ENCODE measurements at regions not wholly inside any gene's neighbourhood (a gene's known extent, or its start where the extent isn't known, plus 50 kb on each side); places are given as distances from the start of the nearest gene placed in this dataset.

- TF ChIP-seq CEBPB (IDR thresholded peaks at IDR 0.05; ENCODE audit: low read depth, low read length) (no peak), CHD7 (IDR thresholded peaks at IDR 0.05; ENCODE audit: insufficient replicate concordance, low read length) (no peak), HDAC2 (IDR thresholded peaks at IDR 0.05; ENCODE audit: borderline replicate concordance in 1 of 2, low read depth in 2 of 2, low read length in 2 of 2) (no peak), ATF2 (IDR thresholded peaks at IDR 0.05; ENCODE audit: low read length) (no peak), POLR2A (IDR thresholded peaks at IDR 0.05; ENCODE audit: control extremely low read depth in 1 of 2, low read depth in 2 of 2, low read length in 2 of 2) (no peak)
Measured at GRCh38 chr6:102494808-102495207, 1101.3 kb downstream of the GRIK2 start (continued).

All from H1 (cell line).